ENCODE measurements at regions not wholly inside any gene's neighbourhood (a gene's known extent, or its start where the extent isn't known, plus 50 kb on each side); places are given as distances from the start of the nearest gene placed in this dataset.

DNA sequence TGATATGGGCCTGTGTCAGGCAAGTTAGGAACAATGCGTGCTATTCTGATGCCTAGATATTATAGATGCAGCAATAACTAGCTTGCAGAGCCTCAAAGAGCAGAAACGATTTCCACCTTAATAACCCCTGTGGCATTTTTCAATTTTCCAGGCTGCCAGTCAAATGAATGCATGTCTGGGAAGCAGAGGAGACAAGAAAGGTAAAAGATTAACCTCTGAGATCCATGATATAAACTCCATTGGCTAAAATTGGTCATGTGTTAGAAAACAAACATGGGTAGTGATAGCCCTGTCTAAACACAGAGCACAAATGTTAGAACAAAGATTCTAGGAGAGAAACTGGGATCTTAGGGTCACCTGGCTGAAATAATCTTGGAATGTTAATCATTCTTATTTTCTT is 811.1 kb downstream of the DIAPH3 start:
- no peak for TF ChIP-seq TAF1 (IDR thresholded peaks at IDR 0.05; ENCODE audit: borderline replicate concordance, insufficient read depth, low read length)
- TF ChIP-seq POLR2AphosphoS5 (IDR thresholded peaks at IDR 0.05; ENCODE audit: low read depth, low read length) = no peak
- TF ChIP-seq, protein P1, sequence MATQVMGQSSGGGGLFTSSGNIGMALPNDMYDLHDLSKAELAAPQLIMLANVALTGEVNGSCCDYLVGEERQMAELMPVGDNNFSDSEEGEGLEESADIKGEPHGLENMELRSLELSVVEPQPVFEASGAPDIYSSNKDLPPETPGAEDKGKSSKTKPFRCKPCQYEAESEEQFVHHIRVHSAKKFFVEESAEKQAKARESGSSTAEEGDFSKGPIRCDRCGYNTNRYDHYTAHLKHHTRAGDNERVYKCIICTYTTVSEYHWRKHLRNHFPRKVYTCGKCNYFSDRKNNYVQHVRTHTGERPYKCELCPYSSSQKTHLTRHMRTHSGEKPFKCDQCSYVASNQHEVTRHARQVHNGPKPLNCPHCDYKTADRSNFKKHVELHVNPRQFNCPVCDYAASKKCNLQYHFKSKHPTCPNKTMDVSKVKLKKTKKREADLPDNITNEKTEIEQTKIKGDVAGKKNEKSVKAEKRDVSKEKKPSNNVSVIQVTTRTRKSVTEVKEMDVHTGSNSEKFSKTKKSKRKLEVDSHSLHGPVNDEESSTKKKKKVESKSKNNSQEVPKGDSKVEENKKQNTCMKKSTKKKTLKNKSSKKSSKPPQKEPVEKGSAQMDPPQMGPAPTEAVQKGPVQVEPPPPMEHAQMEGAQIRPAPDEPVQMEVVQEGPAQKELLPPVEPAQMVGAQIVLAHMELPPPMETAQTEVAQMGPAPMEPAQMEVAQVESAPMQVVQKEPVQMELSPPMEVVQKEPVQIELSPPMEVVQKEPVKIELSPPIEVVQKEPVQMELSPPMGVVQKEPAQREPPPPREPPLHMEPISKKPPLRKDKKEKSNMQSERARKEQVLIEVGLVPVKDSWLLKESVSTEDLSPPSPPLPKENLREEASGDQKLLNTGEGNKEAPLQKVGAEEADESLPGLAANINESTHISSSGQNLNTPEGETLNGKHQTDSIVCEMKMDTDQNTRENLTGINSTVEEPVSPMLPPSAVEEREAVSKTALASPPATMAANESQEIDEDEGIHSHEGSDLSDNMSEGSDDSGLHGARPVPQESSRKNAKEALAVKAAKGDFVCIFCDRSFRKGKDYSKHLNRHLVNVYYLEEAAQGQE (IDR thresholded peaks at IDR 0.05; ENCODE audit: insufficient read depth in 1 of 2, low read depth in 2 of 2, low read length in 2 of 2) = no peak
- no peak for TF ChIP-seq SIN3A (IDR thresholded peaks at IDR 0.05; ENCODE audit: borderline replicate concordance, insufficient read depth, low read length)
